MM.1S (cell line): ENCODE measurements at regions not wholly inside any gene's neighbourhood (a gene's known extent, or its start where the extent isn't known, plus 50 kb on each side); places are given as distances from the start of the nearest gene placed in this dataset.
"Not testable (repeated sequence)": the region's sequence is repeated elsewhere in the genome, so short reads cannot be mapped to it uniquely, and the experiment has no call there.

Experiments used
- DNase-seq: peaks from one replicate; pipeline ENCODE4 v3.0.0-alpha.2; 2015
- H2AFZ ChIP-seq: fragments of 300-600 bp; sonication (generic); 2 replicates; pipeline ENCODE4 v1.6.0; 2016; ENCODE audit warnings: antibody characterized with exemption, low read length
- H3F3A ChIP-seq: fragments of 300-600 bp; sonication (generic); 2 replicates; pipeline ENCODE4 v1.6.1; 2016; ENCODE audit warnings: mild to moderate bottlenecking, antibody characterized with exemption, low read length, moderate library complexity, mixed read lengths; ENCODE audit not compliant: insufficient read depth
- H3K27ac ChIP-seq: fragments of 300-600 bp; sonication (generic); 2 replicates; pipeline ENCODE4 v1.5.1; 2016; ENCODE audit warnings: mild to moderate bottlenecking, low read length
- H3K27me3 ChIP-seq: fragments of 300-600 bp; sonication (generic); replicated peaks from 2 replicates; pipeline ENCODE4 v1.6.0; 2016; ENCODE audit warnings: low read length; ENCODE audit not compliant: insufficient read depth
- H3K36me3 ChIP-seq: fragments of 300-600 bp; sonication (generic); replicated peaks from 2 replicates; pipeline ENCODE4 v1.6.1; 2016; ENCODE audit warnings: mild to moderate bottlenecking, low read length, mixed read lengths; ENCODE audit not compliant: insufficient read depth
- H3K4me1 ChIP-seq: fragments of 300-600 bp; sonication (generic); 2 replicates; pipeline ENCODE4 v1.6.1; 2016; ENCODE audit warnings: low read length, mixed read lengths
- H3K4me2 ChIP-seq: fragments of 300-600 bp; sonication (generic); 2 replicates; pipeline ENCODE4 v1.6.0; 2016; ENCODE audit warnings: low read depth, low read length
- H3K4me3 ChIP-seq: fragments of 300-600 bp; sonication (generic); 2 replicates; pipeline ENCODE4 v1.5.1; 2016; ENCODE audit warnings: low read length, mixed read lengths
- H3K79me2 ChIP-seq: fragments of 300-600 bp; sonication (generic); 2 replicates; pipeline ENCODE4 v1.6.1; 2016; ENCODE audit warnings: mixed run types, low read length, mixed read lengths
- H3K9ac ChIP-seq: fragments of 300-600 bp; sonication (generic); 2 replicates; pipeline ENCODE4 v1.6.1; 2016; ENCODE audit warnings: low read length, mixed read lengths
- H3K9me2 ChIP-seq: fragments of 300-600 bp; sonication (generic); replicated peaks from 2 replicates; pipeline ENCODE4 v1.6.1; 2016; ENCODE audit warnings: mild to moderate bottlenecking, low read length, mixed read lengths; ENCODE audit not compliant: insufficient read depth
- H3K9me3 ChIP-seq: fragments of 300-600 bp; sonication (generic); replicated peaks from 2 replicates; pipeline ENCODE4 v1.6.1; 2016; ENCODE audit warnings: mild to moderate bottlenecking, low read length, mixed read lengths; ENCODE audit not compliant: insufficient read depth
- H4K20me1 ChIP-seq: fragments of 300-600 bp; sonication (generic); 2 replicates; pipeline ENCODE4 v1.6.1; 2016; ENCODE audit warnings: mild to moderate bottlenecking, low read length, moderate library complexity, mixed read lengths; ENCODE audit not compliant: insufficient read depth

DNA sequence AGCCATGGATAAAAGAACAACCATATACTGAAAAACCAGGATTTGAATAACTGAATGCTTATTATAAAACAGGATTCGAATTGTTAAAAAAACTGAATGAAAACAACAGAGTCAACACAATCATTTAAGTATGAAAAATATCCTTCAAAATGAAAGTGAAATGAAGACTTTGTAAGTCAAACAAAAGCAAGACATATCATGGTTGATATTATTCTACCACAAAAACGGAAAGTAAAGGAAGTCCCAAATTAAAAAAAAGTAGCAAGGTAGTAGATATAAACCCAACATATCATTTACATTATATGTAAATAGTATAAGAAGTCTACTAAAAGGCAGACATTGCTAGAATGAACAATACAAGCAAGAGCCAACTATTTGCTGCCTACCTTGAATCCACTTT lies 63.1 kb upstream of the POTEC start:
- not testable (repeated sequence) for H3K9me2 ChIP-seq, DNase-seq, H3K79me2 ChIP-seq, H3F3A ChIP-seq, H3K27me3 ChIP-seq, H3K4me1 ChIP-seq, H3K9ac ChIP-seq, H4K20me1 ChIP-seq, H3K36me3 ChIP-seq, H3K4me3 ChIP-seq, H2AFZ ChIP-seq, H3K4me2 ChIP-seq, H3K9me3 ChIP-seq, H3K27ac ChIP-seq

GRCh38 chr18:14607360-14607759 lies 64.0 kb upstream of the POTEC start:
- not testable (repeated sequence) for H3K4me2 ChIP-seq, H3K79me2 ChIP-seq, DNase-seq, H3K4me3 ChIP-seq, H3F3A ChIP-seq, H3K9ac ChIP-seq, H3K27ac ChIP-seq, H3K36me3 ChIP-seq, H3K4me1 ChIP-seq, H3K9me3 ChIP-seq, H4K20me1 ChIP-seq, H3K9me2 ChIP-seq, H2AFZ ChIP-seq, H3K27me3 ChIP-seq

GRCh38 chr18:14612422-14612821 lies 69.0 kb upstream of the POTEC start:
- H3K4me3 ChIP-seq, H3K79me2 ChIP-seq, H3K9me2 ChIP-seq, H3K9ac ChIP-seq, H3K4me1 ChIP-seq, H3K36me3 ChIP-seq, H2AFZ ChIP-seq, H3K27ac ChIP-seq, H4K20me1 ChIP-seq, H3F3A ChIP-seq, H3K4me2 ChIP-seq, H3K9me3 ChIP-seq, H3K27me3 ChIP-seq: not testable (repeated sequence)
- peak; percentile 7 for DNase-seq

DNA sequence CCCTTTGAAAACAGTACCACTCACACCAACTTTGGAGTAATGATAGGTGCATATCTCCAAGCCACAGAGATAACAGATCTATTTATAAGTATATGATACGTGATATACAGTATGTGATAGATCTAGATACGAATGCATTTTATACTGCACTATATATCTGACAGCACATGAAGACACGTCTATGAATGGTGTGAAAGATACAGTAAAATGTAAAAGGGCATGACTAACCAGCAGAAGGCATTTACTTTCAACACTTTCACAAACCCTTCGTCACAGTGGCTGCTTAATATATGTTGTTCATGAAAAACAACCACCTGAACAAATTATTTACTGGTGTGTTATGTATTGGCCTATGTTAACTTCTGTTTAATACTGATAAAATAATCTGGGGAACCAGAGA lies 71.1 kb upstream of the POTEC start:
- H3K9ac ChIP-seq, H3K36me3 ChIP-seq, H4K20me1 ChIP-seq, H3K4me3 ChIP-seq, H3K79me2 ChIP-seq, H3K4me1 ChIP-seq, DNase-seq, H2AFZ ChIP-seq, H3K4me2 ChIP-seq, H3K9me2 ChIP-seq, H3K27ac ChIP-seq, H3F3A ChIP-seq, H3K27me3 ChIP-seq, H3K9me3 ChIP-seq: not testable (repeated sequence)

GRCh38 chr18:14627336-14627735 lies 83.9 kb upstream of the POTEC start:
- H3K9ac ChIP-seq, H4K20me1 ChIP-seq, H3K4me3 ChIP-seq, H3K27ac ChIP-seq, H3K4me1 ChIP-seq, H2AFZ ChIP-seq, H3K9me2 ChIP-seq, H3K79me2 ChIP-seq, H3K36me3 ChIP-seq, H3F3A ChIP-seq, H3K9me3 ChIP-seq, H3K27me3 ChIP-seq, DNase-seq, H3K4me2 ChIP-seq: not testable (repeated sequence)

- not testable (repeated sequence) for H3K4me2 ChIP-seq, H3K27me3 ChIP-seq, H3K27ac ChIP-seq, H3K4me3 ChIP-seq, H2AFZ ChIP-seq, H3F3A ChIP-seq, H4K20me1 ChIP-seq, H3K9me3 ChIP-seq, H3K9me2 ChIP-seq, H3K36me3 ChIP-seq, H3K9ac ChIP-seq, DNase-seq, H3K79me2 ChIP-seq, H3K4me1 ChIP-seq
Observed at GRCh38 chr18:14628323-14628978, 85.1 kb upstream of the POTEC start.

- not testable (repeated sequence) for H3K4me1 ChIP-seq, H3K27ac ChIP-seq, H3K4me3 ChIP-seq, H3K9me2 ChIP-seq, DNase-seq, H2AFZ ChIP-seq, H3K27me3 ChIP-seq, H3K9ac ChIP-seq, H3F3A ChIP-seq, H3K79me2 ChIP-seq, H3K4me2 ChIP-seq, H4K20me1 ChIP-seq, H3K36me3 ChIP-seq, H3K9me3 ChIP-seq
Observed at GRCh38 chr18:14628979-14629325, 85.6 kb upstream of the POTEC start.

DNA sequence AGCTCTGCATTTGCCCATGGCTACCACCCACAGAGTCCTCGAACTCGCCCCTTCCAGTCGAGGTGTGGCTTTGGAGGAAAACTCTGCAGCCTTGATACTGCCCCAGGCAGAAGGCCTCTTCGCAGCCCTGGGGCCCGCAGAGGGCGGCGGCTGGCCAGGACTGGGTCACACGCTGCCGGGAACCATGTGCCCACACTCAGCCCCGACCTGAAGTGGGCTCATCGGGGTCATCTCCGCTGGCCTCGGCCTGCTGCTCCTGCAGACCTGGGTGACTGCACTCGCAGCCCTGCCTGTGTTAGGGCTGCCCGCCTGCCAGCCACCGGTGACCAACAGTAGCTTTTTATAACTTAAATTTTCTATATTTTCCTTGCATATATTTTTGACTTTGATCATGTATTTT lies 89.6 kb upstream of the POTEC start:
- not testable (repeated sequence) for H3F3A ChIP-seq, H2AFZ ChIP-seq, H3K9me2 ChIP-seq

More for the DNA sequence above, 89.6 kb upstream of the POTEC start:
- H4K20me1 ChIP-seq, H3K79me2 ChIP-seq, H3K27ac ChIP-seq, H3K27me3 ChIP-seq, H3K36me3 ChIP-seq, H3K4me3 ChIP-seq, DNase-seq, H3K9me3 ChIP-seq, H3K9ac ChIP-seq, H3K4me1 ChIP-seq, H3K4me2 ChIP-seq: not testable (repeated sequence)
